Activated B cell treated with CpG ODN at 0.5 μM for 24 hours (primary cell): ENCODE measurements at regions not wholly inside any gene's neighbourhood (a gene's known extent, or its start where the extent isn't known, plus 50 kb on each side); places are given as distances from the start of the nearest gene placed in this dataset.

Experiments
- ATAC-seq: fragments of 200-7000 bp; cut with Tn5 transposase; one replicate; pipeline ENCODE4 v1.10.0; 2021; ENCODE audit warnings: low read depth, mild to moderate bottlenecking, moderate library complexity
- CTCF ChIA-PET: fragments of 350-600 bp; sonication (Branson Sonifier 250); formaldehyde crosslinking; loops from one replicate; lab custom pipeline; 2021; ENCODE audit warnings: antibody characterized with exemption; lab: Charles Lee
- POLR2A ChIA-PET: fragments of 350-600 bp; sonication (Branson Sonifier 250); formaldehyde crosslinking; loops from one replicate; lab custom pipeline; 2021; ENCODE audit warnings: antibody characterized with exemption; lab: Charles Lee
- DNase-seq: peaks from one replicate; pipeline ENCODE4 v3.0.0; 2022
- H3K27ac Mint-ChIP-seq: one replicate; pipeline ENCODE4 v1.8.0; 2020; ENCODE audit warnings: mixed read lengths
- H3K27me3 Mint-ChIP-seq: one replicate; pipeline ENCODE4 v1.8.0; 2021; ENCODE audit warnings: mixed read lengths
- H3K36me3 Mint-ChIP-seq: one replicate; pipeline ENCODE4 v1.8.0; 2021; ENCODE audit warnings: low read depth, mixed read lengths
- H3K4me1 Mint-ChIP-seq: one replicate; pipeline ENCODE4 v1.8.0; 2021; ENCODE audit warnings: mixed read lengths
- H3K4me3 Mint-ChIP-seq: one replicate; pipeline ENCODE4 v1.8.0; 2020; ENCODE audit warnings: mild to moderate bottlenecking, mixed read lengths
- H3K9me3 Mint-ChIP-seq: one replicate; pipeline ENCODE4 v1.8.0; 2020; ENCODE audit warnings: mixed read lengths
- CTCF ChIP-seq: fragments of 200-600 bp; IDR thresholded peaks from one replicate; pipeline ENCODE4 v1.8.0; 2022; ENCODE audit warnings: antibody characterized with exemption, mild to moderate bottlenecking
- intact Hi-C: fragments of 100-400 bp; cut with micrococcal nuclease; formaldehyde crosslinking; loops from one replicate; pipeline ENCODE4 v1.15.1; 2024

GRCh38 chr20:48394415-48395081 is 433.3 kb downstream of the PREX1 start:
- POLR2A ChIA-PET, result no interaction called here
- Mint-ChIP-seq H3K27ac (no peak overlapping the region), H3K4me3 (no peak overlapping the region), H3K27me3 (peaks cover 12% of the 10 kb centered on the region), H3K36me3 (peaks cover 3% of the 10 kb centered on the region), H3K9me3 (peaks cover 12% of the 10 kb centered on the region), H3K4me1 (no peaks in the 10 kb centered on the region)
- no peak for ATAC-seq
- DNase-seq, result no peak
- CTCF ChIA-PET, result no interaction called here
- intact Hi-C loops, result no loop called here
- no peak for TF ChIP-seq CTCF

GRCh38 chr20:48393737-48394314 is 434.0 kb downstream of the PREX1 start:
- intact Hi-C loops, result no loop called here
- H3K27ac Mint-ChIP-seq, result no peak overlapping the region
- ATAC-seq, result no peak
- H3K4me3 Mint-ChIP-seq, result no peak overlapping the region
- H3K27me3 Mint-ChIP-seq, result peaks cover 12% of the 10 kb centered on the region
- POLR2A ChIA-PET, result no interaction called here
- no peak for TF ChIP-seq CTCF
- no peaks in the 10 kb centered on the region for H3K4me1 Mint-ChIP-seq
- CTCF ChIA-PET, result no interaction called here
- no peak for DNase-seq
- peaks cover 3% of the 10 kb centered on the region for H3K36me3 Mint-ChIP-seq
- peaks cover 12% of the 10 kb centered on the region for H3K9me3 Mint-ChIP-seq

GRCh38 chr20:48393311-48393685 is 434.5 kb downstream of the PREX1 start:
- H3K27ac Mint-ChIP-seq, result no peak overlapping the region
- H3K36me3 Mint-ChIP-seq, result peaks cover 3% of the 10 kb centered on the region
- ATAC-seq (no peak), DNase-seq (no peak)
- peaks cover 12% of the 10 kb centered on the region for H3K27me3 Mint-ChIP-seq
- no peaks in the 10 kb centered on the region for H3K4me1 Mint-ChIP-seq
- POLR2A ChIA-PET, result no interaction called here
- H3K4me3 Mint-ChIP-seq, result no peak overlapping the region
- no peak for TF ChIP-seq CTCF
- intact Hi-C loops, result no loop called here
- CTCF ChIA-PET, result no interaction called here
- peaks cover 12% of the 10 kb centered on the region for H3K9me3 Mint-ChIP-seq

GRCh38 chr20:48392407-48393310 is 435.1 kb downstream of the PREX1 start:
- TF ChIP-seq CTCF, result no peak
- ATAC-seq, result no peak
- intact Hi-C loops, result no loop called here
- H3K9me3 Mint-ChIP-seq, result peaks cover 12% of the 10 kb centered on the region
- no peak overlapping the region for H3K4me3 Mint-ChIP-seq
- no peak overlapping the region for H3K27ac Mint-ChIP-seq
- H3K27me3 Mint-ChIP-seq, result peaks cover 12% of the 10 kb centered on the region
- DNase-seq, result no peak
- no peaks in the 10 kb centered on the region for H3K4me1 Mint-ChIP-seq
- ChIA-PET CTCF (no interaction called here), POLR2A (no interaction called here)
- H3K36me3 Mint-ChIP-seq, result peaks cover 3% of the 10 kb centered on the region

GRCh38 chr20:48390981-48391380 is 436.8 kb downstream of the PREX1 start:
- Mint-ChIP-seq H3K27me3 (peaks cover 7% of the 10 kb centered on the region), H3K9me3 (peaks cover 12% of the 10 kb centered on the region), H3K27ac (no peak overlapping the region), H3K4me3 (no peak overlapping the region), H3K4me1 (no peaks in the 10 kb centered on the region), H3K36me3 (peaks cover 3% of the 10 kb centered on the region)
- no peak for DNase-seq
- intact Hi-C loops, result no loop called here
- POLR2A ChIA-PET, result no interaction called here
- TF ChIP-seq CTCF, result no peak
- CTCF ChIA-PET, result no interaction called here
- no peak for ATAC-seq
